IMR-90 (cell line): ENCODE measurements at regions not wholly inside any gene's neighbourhood (a gene's known extent, or its start where the extent isn't known, plus 50 kb on each side); places are given as distances from the start of the nearest gene placed in this dataset.

Source experiments
- ATAC-seq: fragments of 200-7000 bp; cut with Tn5 transposase; 2 replicates; pipeline ENCODE4 v1.9.1; 2020; ENCODE audit warnings: low read depth, mild to moderate bottlenecking, moderate library complexity
- BruUV-seq: library from RNA; stranded (reverse); fragments of 400-500 nt; replicated peaks from 2 replicates; lab custom pipeline; 2021; lab: Mats Ljungman, UMichigan
- CTCF ChIA-PET: fragments of 300-600 bp; formaldehyde crosslinking; extraction: SDS; loops from one replicate; lab custom pipeline; 2021; ENCODE audit warnings: antibody characterized with exemption; lab: Yijun Ruan, JAX
- POLR2A ChIA-PET: fragments of 300-600 bp; sonication (Branson Sonifier 250); formaldehyde crosslinking; loops from one replicate; lab custom pipeline; 2022; ENCODE audit warnings: antibody characterized with exemption; ENCODE audit not compliant: unreplicated experiment; lab: Charles Lee
- DNase-seq: peaks from one replicate; pipeline ENCODE4 v3.0.0; 2013
- H2AFZ ChIP-seq: replicated peaks from 2 replicates; pipeline ENCODE3; 2013; ENCODE audit warnings: low read length, mild to moderate bottlenecking; ENCODE audit not compliant: poor library complexity
- H2AK5ac ChIP-seq: 2 replicates; pipeline ENCODE4 v1.6.1; 2013; ENCODE audit warnings: low read depth, low read length, inconsistent platforms
- H2AK9ac ChIP-seq: replicated peaks from 2 replicates; pipeline ENCODE3; 2013; ENCODE audit warnings: mild to moderate bottlenecking, low read depth, low read length, moderate library complexity; ENCODE audit not compliant: poor library complexity
- H2BK120ac ChIP-seq: 2 replicates; pipeline ENCODE4 v1.6.1; 2013; ENCODE audit warnings: low read depth, low read length, inconsistent platforms
- H2BK15ac ChIP-seq: 3 replicates; pipeline ENCODE4 v1.6.1; 2013; ENCODE audit warnings: low read depth, low read length, inconsistent platforms
- H2BK20ac ChIP-seq: 2 replicates; pipeline ENCODE4 v1.6.1; 2013; ENCODE audit warnings: low read depth, mild to moderate bottlenecking, inconsistent platforms, low read length, moderate library complexity
- H2BK5ac ChIP-seq: 2 replicates; pipeline ENCODE4 v1.6.1; 2013; ENCODE audit warnings: mild to moderate bottlenecking, low read depth, low read length, inconsistent platforms; ENCODE audit not compliant: poor library complexity, severe bottlenecking
- H3K14ac ChIP-seq: replicated peaks from 2 replicates; pipeline ENCODE4 v1.6.1; 2013; ENCODE audit warnings: low read depth, low read length, inconsistent platforms
- H3K18ac ChIP-seq: 2 replicates; pipeline ENCODE4 v1.6.1; 2013; ENCODE audit warnings: low read depth, low read length, control low read depth
- H3K23ac ChIP-seq: 2 replicates; pipeline ENCODE4 v1.6.1; 2013; ENCODE audit warnings: low read depth, low read length, inconsistent platforms
- H3K27ac ChIP-seq: 2 replicates; pipeline ENCODE4 v1.5.1; 2013; ENCODE audit warnings: mild to moderate bottlenecking, control low read depth, low read length; ENCODE audit not compliant: insufficient read depth
- H3K27me3 ChIP-seq: 2 replicates; pipeline ENCODE4 v1.6.1; 2013; ENCODE audit warnings: low read length; ENCODE audit not compliant: control insufficient read depth, insufficient read depth
- H3K36me3 ChIP-seq: 2 replicates; pipeline ENCODE4 v1.6.1; 2013; ENCODE audit warnings: low read length, mixed read lengths; ENCODE audit not compliant: control insufficient read depth, insufficient read depth
- H3K4ac ChIP-seq: 2 replicates; pipeline ENCODE4 v1.6.1; 2013; ENCODE audit warnings: low read depth, low read length, inconsistent platforms
- H3K4me1 ChIP-seq: 2 replicates; pipeline ENCODE4 v1.6.1; 2013; ENCODE audit warnings: low read length, mixed read lengths; ENCODE audit not compliant: control insufficient read depth, insufficient read depth
- H3K4me2 ChIP-seq: 2 replicates; pipeline ENCODE4 v1.6.1; 2013; ENCODE audit warnings: low read depth, mild to moderate bottlenecking, control low read depth, low read length, moderate library complexity
- H3K4me3 ChIP-seq: 2 replicates; pipeline ENCODE4 v1.5.1; 2013; ENCODE audit warnings: low read depth, mild to moderate bottlenecking, control low read depth, low read length, moderate library complexity; ENCODE audit not compliant: insufficient read depth
- H3K56ac ChIP-seq: 2 replicates; pipeline ENCODE4 v1.6.1; 2013; ENCODE audit warnings: low read length, inconsistent platforms; ENCODE audit not compliant: insufficient read depth; ENCODE audit errors: extremely low read depth
- H3K79me1 ChIP-seq, 2 experiments: 2 replicates each; pipeline ENCODE4 v1.6.1; 2013; ENCODE audit warnings: low read length in 2 of 2, inconsistent platforms in 1 of 2, low read depth in 1 of 2
- H3K9ac ChIP-seq: 2 replicates; pipeline ENCODE4 v1.6.1; 2013; ENCODE audit warnings: low read depth, low read length, control low read depth
- H3K9me1 ChIP-seq: 2 replicates; pipeline ENCODE4 v1.6.1; 2013; ENCODE audit warnings: low read length, inconsistent platforms; ENCODE audit not compliant: insufficient read depth
- H3K9me3 ChIP-seq: 2 replicates; pipeline ENCODE4 v1.6.1; 2013; ENCODE audit warnings: low read length; ENCODE audit not compliant: control insufficient read depth, insufficient read depth
- H4K20me1 ChIP-seq: 2 replicates; pipeline ENCODE4 v1.6.1; 2013; ENCODE audit warnings: low read length, inconsistent platforms; ENCODE audit not compliant: insufficient read depth
- H4K5ac ChIP-seq: 2 replicates; pipeline ENCODE4 v1.6.1; 2013; ENCODE audit warnings: mild to moderate bottlenecking, low read depth, low read length, control low read depth
- H4K8ac ChIP-seq, 2 experiments: 2 replicates each; pipeline ENCODE4 v1.6.1; 2013; ENCODE audit warnings: low read depth in 2 of 2, low read length in 2 of 2, control low read depth in 1 of 2, inconsistent platforms in 1 of 2
- H4K91ac ChIP-seq: 2 replicates; pipeline ENCODE4 v1.6.1; 2013; ENCODE audit warnings: low read depth, low read length, inconsistent platforms; ENCODE audit not compliant: insufficient read depth
- NFE2L2 ChIP-seq: fragments of 150-350 bp; IDR thresholded peaks from 2 replicates; pipeline ENCODE4 v1.6.1; 2016; ENCODE audit warnings: low read depth, mild to moderate bottlenecking, low read length
- WGBS, 2 experiments: methylation state at CpG; one replicate each; pipeline versions ENCODE4 v1.1.5 to v1.1.7; 2013; ENCODE audit warnings: missing lambda C conversion rate in 2 of 2; ENCODE audit not compliant: insufficient read length in 1 of 2; ENCODE audit errors: extremely low coverage in 2 of 2; 5-methylcytosine and 5-hydroxymethylcytosine counted together
- dilution Hi-C: fragments of 300-500 bp; cut with HindIII; formaldehyde crosslinking; loops from one replicate; pipeline ENCODE4 v1.14.3; 2018; ENCODE audit warnings: low sequenced_read_pairs; ENCODE audit not compliant: unreplicated experiment
- in situ Hi-C: fragments of 300-500 bp; cut with MboI; formaldehyde crosslinking; loops from 3 replicates; pipeline ENCODE4 v1.14.3; 2019; ENCODE audit warnings: low sequenced_read_pairs, inconsistent platforms, mixed read lengths
- intact Hi-C: fragments of 100-400 bp; cut with micrococcal nuclease; formaldehyde crosslinking; loops from 2 replicates; pipeline ENCODE4 v1.10.0; 2022
- TF ChIP-seq, protein P1 (sequence below): conservative IDR thresholded peaks from 2 replicates; pipeline ENCODE4 v1.5.1; 2012; ENCODE audit warnings: mild to moderate bottlenecking, low read depth, low read length, improper control_type of control experiment

DNA sequence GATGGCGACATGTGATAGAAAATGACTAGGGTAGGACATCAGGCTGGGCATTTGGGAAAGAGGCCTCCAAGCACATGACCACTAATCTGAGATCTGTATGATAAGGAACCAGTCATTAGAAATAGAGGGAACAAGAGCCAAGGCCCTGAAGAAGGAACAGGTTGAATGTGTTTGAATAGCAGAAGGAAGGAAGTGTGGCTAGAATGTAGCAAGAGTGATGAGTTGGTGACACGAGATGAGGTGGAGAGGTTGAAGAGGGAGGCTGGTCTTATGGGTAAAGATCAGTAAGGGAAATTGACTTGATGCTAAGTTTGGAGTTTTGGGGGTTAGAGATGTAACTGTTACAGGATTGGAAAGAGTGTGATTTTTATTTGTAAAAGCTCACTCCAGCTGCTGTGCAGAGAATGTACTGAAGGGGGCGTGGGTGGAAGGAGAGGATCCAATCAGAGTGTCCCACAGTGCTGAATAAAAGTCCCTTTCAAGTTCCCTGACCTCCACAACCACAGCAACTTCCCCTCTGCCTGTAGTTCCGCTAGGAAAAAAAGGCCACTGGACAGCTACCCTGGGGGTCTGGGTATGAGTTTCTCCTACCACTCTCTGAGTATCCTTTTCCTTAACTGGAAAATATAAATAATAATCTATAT is 295.0 kb downstream of the OMA1 start:
- H3K9ac ChIP-seq, result no peak overlapping the region
- no peak overlapping the region for H3K4ac ChIP-seq
- H4K20me1 ChIP-seq, result no peaks in the 10 kb centered on the region
- H4K8ac ChIP-seq, result no peak overlapping the region
- no peak overlapping the region for H3K27ac ChIP-seq
- no peak overlapping the region for H2AFZ ChIP-seq
- dilution Hi-C loops (no loop called here), intact Hi-C loops (no loop called here), in situ Hi-C loops (no loop called here)
- H2BK15ac ChIP-seq, result no peak overlapping the region
- H3K4me1 ChIP-seq, result no peaks in the 10 kb centered on the region
- no TSS peak for BruUV-seq
- DNase-seq, result no peak
- no peak for ATAC-seq
- no peak overlapping the region for H3K4me2 ChIP-seq
- H3K56ac ChIP-seq, result no peak overlapping the region
- no peak for TF ChIP-seq NFE2L2
- TF ChIP-seq, protein P1, sequence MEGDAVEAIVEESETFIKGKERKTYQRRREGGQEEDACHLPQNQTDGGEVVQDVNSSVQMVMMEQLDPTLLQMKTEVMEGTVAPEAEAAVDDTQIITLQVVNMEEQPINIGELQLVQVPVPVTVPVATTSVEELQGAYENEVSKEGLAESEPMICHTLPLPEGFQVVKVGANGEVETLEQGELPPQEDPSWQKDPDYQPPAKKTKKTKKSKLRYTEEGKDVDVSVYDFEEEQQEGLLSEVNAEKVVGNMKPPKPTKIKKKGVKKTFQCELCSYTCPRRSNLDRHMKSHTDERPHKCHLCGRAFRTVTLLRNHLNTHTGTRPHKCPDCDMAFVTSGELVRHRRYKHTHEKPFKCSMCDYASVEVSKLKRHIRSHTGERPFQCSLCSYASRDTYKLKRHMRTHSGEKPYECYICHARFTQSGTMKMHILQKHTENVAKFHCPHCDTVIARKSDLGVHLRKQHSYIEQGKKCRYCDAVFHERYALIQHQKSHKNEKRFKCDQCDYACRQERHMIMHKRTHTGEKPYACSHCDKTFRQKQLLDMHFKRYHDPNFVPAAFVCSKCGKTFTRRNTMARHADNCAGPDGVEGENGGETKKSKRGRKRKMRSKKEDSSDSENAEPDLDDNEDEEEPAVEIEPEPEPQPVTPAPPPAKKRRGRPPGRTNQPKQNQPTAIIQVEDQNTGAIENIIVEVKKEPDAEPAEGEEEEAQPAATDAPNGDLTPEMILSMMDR, result 0 out of 2 replicates have a peak, but pooled peaks have one; percentile 17
- H3K14ac ChIP-seq, result no peak overlapping the region
- ChIA-PET CTCF (no interaction called here), POLR2A (no interaction called here)
- H4K5ac ChIP-seq, result no peak overlapping the region
- no peaks in the 10 kb centered on the region for H3K79me1 ChIP-seq
- H3K27me3 ChIP-seq, result peaks cover 27% of the 10 kb centered on the region
- H3K9me3 ChIP-seq, result no peaks in the 10 kb centered on the region
- H3K23ac ChIP-seq, result no peak overlapping the region
- no peak overlapping the region for H2AK5ac ChIP-seq
- H2BK20ac ChIP-seq, result no peak overlapping the region
- no peak overlapping the region for H4K91ac ChIP-seq
- H3K18ac ChIP-seq, result no peak overlapping the region
- 14% methylated on average over 2 of the region's 4 CpGs; no CpG with 5 or more reads in 1 of the 2 experiments for WGBS, 2 experiments
- H3K9me1 ChIP-seq, result no peaks in the 10 kb centered on the region
- H2BK120ac ChIP-seq, result no peak overlapping the region
- no peak overlapping the region for H2AK9ac ChIP-seq
- H3K4me3 ChIP-seq, result no peak overlapping the region
- no peaks in the 10 kb centered on the region for H3K36me3 ChIP-seq
- H2BK5ac ChIP-seq, result no peak overlapping the region
